Uterus (tissue), 3 donors: ENCODE measurements at regions not wholly inside any gene's neighbourhood (a gene's known extent, or its start where the extent isn't known, plus 50 kb on each side); places are given as distances from the start of the nearest gene placed in this dataset.

Experiments used
- DNase-seq, 2 donors: peaks; one replicate each; pipeline ENCODE4 v3.0.0-alpha.2; 2019 to 2020
- H3K27ac ChIP-seq, 2 donors: fragments of 200-600 bp; sonication (generic); 1 replicate in 1 of 2; 2 replicates in 1 of 2; pipeline ENCODE4 v1.5.1; 2016 to 2018
- H3K27me3 ChIP-seq, 2 donors: fragments of 200-600 bp; sonication (generic); one replicate each; pipeline ENCODE4 v1.5.1; 2018 to 2019; ENCODE audit warnings: control low read depth in 1 of 2
- H3K36me3 ChIP-seq, 2 donors: fragments of 200-600 bp; sonication (generic); one replicate each; pipeline ENCODE4 v1.5.1; 2019; ENCODE audit warnings: control low read depth in 1 of 2
- H3K4me1 ChIP-seq, 2 donors: fragments of 200-600 bp; sonication (generic); one replicate each; pipeline ENCODE4 v1.5.1; 2018 to 2019; ENCODE audit warnings: control low read depth in 1 of 2
- H3K4me3 ChIP-seq, 2 donors: fragments of 200-600 bp; sonication (generic); 1 replicate in 1 of 2; 2 replicates in 1 of 2; pipeline ENCODE4 v1.5.1; 2018 to 2019; ENCODE audit warnings: mild to moderate bottlenecking in 1 of 2
- H3K9me3 ChIP-seq, 2 donors: fragments of 200-600 bp; sonication (generic); one replicate each; pipeline ENCODE4 v1.5.1; 2019; ENCODE audit warnings: control low read depth in 1 of 2
- CTCF ChIP-seq, 4 experiments: fragments of 200-600 bp in 2 of 4; fragments of 450-650 bp in 2 of 4; sonication (generic) in 2 of 4; IDR thresholded peaks; one replicate each; pipeline ENCODE4 v1.5.1; 2016 to 2019; ENCODE audit warnings: antibody characterized with exemption in 4 of 4, mild to moderate bottlenecking in 2 of 4, moderate library complexity in 1 of 4
- POLR2A ChIP-seq, 2 donors: fragments of 450-650 bp; IDR thresholded peaks; one replicate each; pipeline ENCODE4 v1.6.1; 2016; ENCODE audit warnings: antibody characterized with exemption in 2 of 2, mild to moderate bottlenecking in 1 of 2, moderate library complexity in 1 of 2
- intact Hi-C: fragments of 100-400 bp; cut with DNase I; formaldehyde crosslinking; loops from one replicate; pipeline ENCODE4 v1.15.1; 2023; ENCODE audit warnings: low total_unique reads
- donor health status: DM: yes; HTN: yes; CAD: no.

- Histone ChIP-seq H3K9me3 (no peaks in the 10 kb centered on the region), H3K4me3 (no peak overlapping the region), H3K27ac (no peak overlapping the region), H3K27me3 (no peaks in the 10 kb centered on the region), H3K4me1 (no peaks in the 10 kb centered on the region), H3K36me3 (no peaks in the 10 kb centered on the region)
- TF ChIP-seq POLR2A (IDR thresholded peaks at IDR 0.05) (no peak), CTCF (IDR thresholded peaks at IDR 0.05) (no peak)
- intact Hi-C loops, result no loop called here
- no peak for DNase-seq
Observed at GRCh38 chr5:21680196-21680595, 1172.9 kb downstream of the CDH12 start.

GRCh38 chr5:21678526-21678925 is 1174.6 kb downstream of the CDH12 start:
- no peak overlapping the region for H3K4me3 ChIP-seq
- no peaks in the 10 kb centered on the region for H3K27me3 ChIP-seq
- DNase-seq, result no peak
- TF ChIP-seq POLR2A (IDR thresholded peaks at IDR 0.05) (no peak), CTCF (IDR thresholded peaks at IDR 0.05) (no peak)
- H3K9me3 ChIP-seq, result no peaks in the 10 kb centered on the region
- no peaks in the 10 kb centered on the region for H3K36me3 ChIP-seq
- intact Hi-C loops, result no loop called here
- no peaks in the 10 kb centered on the region for H3K4me1 ChIP-seq
- no peak overlapping the region for H3K27ac ChIP-seq

- Histone ChIP-seq H3K4me3 (no peak overlapping the region), H3K9me3 (no peaks in the 10 kb centered on the region), H3K4me1 (no peaks in the 10 kb centered on the region), H3K27ac (no peak overlapping the region), H3K27me3 (no peaks in the 10 kb centered on the region), H3K36me3 (no peaks in the 10 kb centered on the region)
- TF ChIP-seq POLR2A (IDR thresholded peaks at IDR 0.05) (no peak), CTCF (IDR thresholded peaks at IDR 0.05) (no peak)
- intact Hi-C loops, result no loop called here
- DNase-seq, result no peak
Observed at GRCh38 chr5:21672911-21673310, 1180.2 kb downstream of the CDH12 start.

- no peaks in the 10 kb centered on the region for H3K4me1 ChIP-seq
- no peaks in the 10 kb centered on the region for H3K27me3 ChIP-seq
- H3K36me3 ChIP-seq, result no peaks in the 10 kb centered on the region
- no peak overlapping the region for H3K27ac ChIP-seq
- no peak for DNase-seq
- H3K9me3 ChIP-seq, result no peaks in the 10 kb centered on the region
- intact Hi-C loops, result no loop called here
- no peak overlapping the region for H3K4me3 ChIP-seq
- TF ChIP-seq CTCF (IDR thresholded peaks at IDR 0.05) (no peak), POLR2A (IDR thresholded peaks at IDR 0.05) (no peak)
Observed at GRCh38 chr5:21672360-21672759, 1180.8 kb downstream of the CDH12 start.

- no peak overlapping the region for H3K27ac ChIP-seq
- H3K4me1 ChIP-seq, result no peaks in the 10 kb centered on the region
- intact Hi-C loops, result no loop called here
- H3K9me3 ChIP-seq, result no peaks in the 10 kb centered on the region
- H3K4me3 ChIP-seq, result no peak overlapping the region
- H3K36me3 ChIP-seq, result no peaks in the 10 kb centered on the region
- DNase-seq, result no peak
- no peaks in the 10 kb centered on the region for H3K27me3 ChIP-seq
- TF ChIP-seq POLR2A (IDR thresholded peaks at IDR 0.05) (no peak), CTCF (IDR thresholded peaks at IDR 0.05) (no peak)
Observed at GRCh38 chr5:21665524-21665923, 1187.6 kb downstream of the CDH12 start.
